ENCODE measurements at regions not wholly inside any gene's neighbourhood (a gene's known extent, or its start where the extent isn't known, plus 50 kb on each side); places are given as distances from the start of the nearest gene placed in this dataset.

DNA sequence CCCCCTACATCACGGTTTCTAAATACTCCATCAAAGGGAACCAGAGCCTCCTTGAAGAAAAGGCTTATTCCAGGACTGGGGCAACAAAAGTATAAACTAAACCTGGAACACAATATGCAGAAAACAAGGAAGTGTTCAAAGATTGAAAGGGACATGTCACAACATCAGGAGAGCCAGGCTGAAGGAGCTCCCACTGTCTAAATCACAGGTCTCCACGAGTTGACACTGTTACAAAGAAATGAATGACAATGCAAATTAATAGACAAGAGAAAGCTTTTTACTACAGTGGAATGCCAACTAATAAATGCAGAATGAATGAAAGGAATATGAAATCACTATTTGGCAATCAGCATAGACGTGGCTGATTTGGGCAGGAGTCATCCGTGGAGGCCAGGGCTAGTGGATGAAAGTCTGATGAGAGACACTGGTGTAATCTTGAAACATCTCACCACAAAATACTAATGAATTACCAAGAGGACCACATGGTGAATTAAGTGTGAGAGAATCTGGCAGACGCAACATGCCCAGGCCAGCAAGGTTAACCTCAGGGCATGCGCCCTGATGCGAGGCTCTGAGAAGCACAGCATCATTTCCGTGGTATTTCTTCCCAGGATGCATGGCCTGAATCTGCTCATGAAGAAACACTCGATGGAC, 123.8 kb upstream of the TJP1 start:
- H3K36me3 ChIP-seq, result no peaks in the 10 kb centered on the region
- no peak overlapping the region for H3K4me3 ChIP-seq (ENCODE audit: low read depth in 1 of 2, low read length in 1 of 2)
- TF ChIP-seq, protein P1, sequence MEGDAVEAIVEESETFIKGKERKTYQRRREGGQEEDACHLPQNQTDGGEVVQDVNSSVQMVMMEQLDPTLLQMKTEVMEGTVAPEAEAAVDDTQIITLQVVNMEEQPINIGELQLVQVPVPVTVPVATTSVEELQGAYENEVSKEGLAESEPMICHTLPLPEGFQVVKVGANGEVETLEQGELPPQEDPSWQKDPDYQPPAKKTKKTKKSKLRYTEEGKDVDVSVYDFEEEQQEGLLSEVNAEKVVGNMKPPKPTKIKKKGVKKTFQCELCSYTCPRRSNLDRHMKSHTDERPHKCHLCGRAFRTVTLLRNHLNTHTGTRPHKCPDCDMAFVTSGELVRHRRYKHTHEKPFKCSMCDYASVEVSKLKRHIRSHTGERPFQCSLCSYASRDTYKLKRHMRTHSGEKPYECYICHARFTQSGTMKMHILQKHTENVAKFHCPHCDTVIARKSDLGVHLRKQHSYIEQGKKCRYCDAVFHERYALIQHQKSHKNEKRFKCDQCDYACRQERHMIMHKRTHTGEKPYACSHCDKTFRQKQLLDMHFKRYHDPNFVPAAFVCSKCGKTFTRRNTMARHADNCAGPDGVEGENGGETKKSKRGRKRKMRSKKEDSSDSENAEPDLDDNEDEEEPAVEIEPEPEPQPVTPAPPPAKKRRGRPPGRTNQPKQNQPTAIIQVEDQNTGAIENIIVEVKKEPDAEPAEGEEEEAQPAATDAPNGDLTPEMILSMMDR (IDR thresholded peaks at IDR 0.05), result no peak
- H3K9me3 ChIP-seq, result no peaks in the 10 kb centered on the region
- no peaks in the 10 kb centered on the region for H3K27me3 ChIP-seq
- H3K4me1 ChIP-seq (ENCODE audit: control insufficient read depth in 1 of 2, insufficient read depth in 1 of 2, low read depth in 1 of 2, low read length in 1 of 2), result no peaks in the 10 kb centered on the region
- H3K27ac ChIP-seq, result no peak overlapping the region

DNA sequence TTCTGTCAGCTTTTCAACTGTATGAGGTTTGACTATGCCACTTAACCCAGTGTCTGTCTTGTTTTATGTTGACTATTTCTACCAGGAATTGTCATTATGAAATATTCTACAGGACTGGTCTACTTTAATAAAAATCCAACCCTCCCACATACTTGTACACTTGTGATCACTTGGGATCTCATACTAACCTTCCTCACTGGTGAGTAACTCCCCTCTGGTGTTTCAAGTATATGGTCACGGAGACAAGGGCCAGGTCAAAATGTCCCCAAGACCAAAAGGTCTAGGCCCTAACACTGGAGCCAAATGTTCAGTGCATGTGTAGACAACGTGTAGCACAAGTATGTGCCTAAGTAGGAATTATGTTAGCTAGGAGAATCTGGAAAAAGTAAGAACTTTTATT, 122.7 kb upstream of the TJP1 start:
- H3K36me3 ChIP-seq, result no peaks in the 10 kb centered on the region
- H3K4me3 ChIP-seq (ENCODE audit: low read depth in 1 of 2, low read length in 1 of 2), result no peak overlapping the region
- no peaks in the 10 kb centered on the region for H3K4me1 ChIP-seq (ENCODE audit: control insufficient read depth in 1 of 2, insufficient read depth in 1 of 2, low read depth in 1 of 2, low read length in 1 of 2)
- no peak overlapping the region for H3K27ac ChIP-seq
- H3K27me3 ChIP-seq, result no peaks in the 10 kb centered on the region
- TF ChIP-seq, protein P1 (IDR thresholded peaks at IDR 0.05), result no peak
- no peaks in the 10 kb centered on the region for H3K9me3 ChIP-seq

DNA sequence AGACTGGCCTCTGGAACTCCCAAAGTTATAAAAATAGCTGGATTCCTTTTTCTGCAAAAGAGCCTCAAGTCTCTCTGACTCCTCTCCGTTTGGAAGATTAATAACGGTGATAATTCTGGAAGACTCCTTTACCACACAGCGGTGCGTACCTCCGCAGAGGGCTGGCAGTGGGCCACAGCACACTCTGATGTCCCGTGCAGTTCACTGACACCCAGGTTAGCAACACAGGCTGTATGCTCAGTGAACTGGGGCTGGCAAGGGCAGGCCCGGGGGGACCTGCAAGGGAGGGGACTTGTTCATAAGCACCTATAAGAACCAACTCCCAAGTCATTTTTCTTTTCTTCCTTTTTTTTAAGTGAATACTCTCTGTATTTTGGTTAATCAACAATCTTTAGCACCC, 120.3 kb upstream of the TJP1 start:
- H3K4me3 ChIP-seq (ENCODE audit: low read depth in 1 of 2, low read length in 1 of 2), result no peak overlapping the region
- no peaks in the 10 kb centered on the region for H3K4me1 ChIP-seq (ENCODE audit: control insufficient read depth in 1 of 2, insufficient read depth in 1 of 2, low read depth in 1 of 2, low read length in 1 of 2)
- TF ChIP-seq, protein P1 (IDR thresholded peaks at IDR 0.05), result no peak
- H3K27me3 ChIP-seq, result no peaks in the 10 kb centered on the region
- no peak overlapping the region for H3K27ac ChIP-seq
- no peaks in the 10 kb centered on the region for H3K9me3 ChIP-seq
- H3K36me3 ChIP-seq, result no peaks in the 10 kb centered on the region

DNA sequence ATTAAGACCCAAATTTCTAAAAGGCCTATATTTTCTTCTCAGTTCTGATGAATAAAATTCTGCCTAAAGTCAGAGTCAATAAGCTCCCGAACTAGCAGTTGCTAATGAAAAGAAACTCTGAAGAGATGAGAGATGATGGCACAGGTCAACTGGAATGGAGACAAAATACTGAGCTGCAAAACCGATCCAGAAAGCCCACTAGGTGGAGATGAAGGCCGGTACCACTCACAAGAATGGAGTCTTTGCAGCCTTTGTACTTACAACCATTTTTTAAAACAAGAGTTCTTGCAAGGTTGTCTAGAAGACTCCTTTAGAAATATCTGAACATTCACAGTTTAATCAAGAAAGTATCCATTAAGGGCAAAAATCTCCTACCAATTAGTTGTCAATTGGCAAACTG, 119.9 kb upstream of the TJP1 start:
- no peaks in the 10 kb centered on the region for H3K4me1 ChIP-seq (ENCODE audit: control insufficient read depth in 1 of 2, insufficient read depth in 1 of 2, low read depth in 1 of 2, low read length in 1 of 2)
- H3K9me3 ChIP-seq, result no peaks in the 10 kb centered on the region
- H3K27ac ChIP-seq, result no peak overlapping the region
- H3K4me3 ChIP-seq (ENCODE audit: low read depth in 1 of 2, low read length in 1 of 2), result no peak overlapping the region
- H3K36me3 ChIP-seq, result no peaks in the 10 kb centered on the region
- H3K27me3 ChIP-seq, result no peaks in the 10 kb centered on the region
- TF ChIP-seq, protein P1 (IDR thresholded peaks at IDR 0.05), result no peak

DNA sequence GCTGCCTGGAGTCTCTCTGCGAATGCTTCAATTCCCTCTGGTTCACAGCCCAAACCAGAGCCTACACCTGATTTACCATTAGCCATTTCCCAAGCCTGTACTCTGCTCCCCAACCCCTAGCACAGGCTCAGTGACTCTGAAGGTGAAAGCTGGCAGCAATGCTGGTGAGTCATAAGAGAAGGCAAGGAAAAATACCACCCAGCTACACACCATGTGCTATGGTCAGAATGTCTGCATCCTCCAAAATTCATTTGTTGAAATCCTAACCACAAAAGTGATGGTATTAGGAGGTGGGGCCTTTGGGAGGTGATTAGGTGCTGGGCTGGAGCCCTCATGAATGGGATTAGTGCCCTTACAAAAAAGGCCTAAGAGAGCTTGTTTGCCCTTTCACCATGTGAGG, 117.1 kb upstream of the TJP1 start:
- no peaks in the 10 kb centered on the region for H3K4me1 ChIP-seq (ENCODE audit: control insufficient read depth in 1 of 2, insufficient read depth in 1 of 2, low read depth in 1 of 2, low read length in 1 of 2)
- no peak overlapping the region for H3K27ac ChIP-seq
- no peak overlapping the region for H3K4me3 ChIP-seq (ENCODE audit: low read depth in 1 of 2, low read length in 1 of 2)
- peaks cover 5% of the 10 kb centered on the region for H3K27me3 ChIP-seq
- no peaks in the 10 kb centered on the region for H3K36me3 ChIP-seq
- H3K9me3 ChIP-seq, result no peaks in the 10 kb centered on the region
- TF ChIP-seq, protein P1 (IDR thresholded peaks at IDR 0.05), result no peak
